GM23338 (cell line): ENCODE measurements at regions not wholly inside any gene's neighbourhood (a gene's known extent, or its start where the extent isn't known, plus 50 kb on each side); places are given as distances from the start of the nearest gene placed in this dataset.

Source experiments
- ATAC-seq: fragments of 200-7000 bp; cut with Tn5 transposase; 3 replicates; pipeline ENCODE4 v1.9.1; 2020
- DNase-seq: peaks from one replicate; pipeline ENCODE4 v3.0.0-alpha.2; 2015; ENCODE audit warnings: low spot score
- H2AFZ ChIP-seq: fragments of 200-600 bp; sonication (generic); 2 replicates; pipeline ENCODE4 v1.8.0; 2016; ENCODE audit warnings: antibody characterized with exemption, mild to moderate bottlenecking, moderate library complexity
- H3F3A ChIP-seq: fragments of 200-600 bp; sonication (generic); replicated peaks from 2 replicates; pipeline ENCODE4 v1.8.0; 2017; ENCODE audit warnings: antibody characterized with exemption, mixed run types, low read depth
- H3K27ac ChIP-seq: fragments of 200-600 bp; sonication (generic); 2 replicates; pipeline ENCODE4 v1.6.1; 2016; ENCODE audit warnings: low read depth
- H3K27me3 ChIP-seq: fragments of 200-600 bp; sonication (generic); 2 replicates; pipeline ENCODE4 v1.8.0; 2016; ENCODE audit warnings: mild to moderate bottlenecking, mixed run types, moderate library complexity; ENCODE audit not compliant: insufficient read depth
- H3K36me3 ChIP-seq: fragments of 200-600 bp; sonication (generic); 2 replicates; pipeline ENCODE4 v1.8.0; 2016; ENCODE audit warnings: mild to moderate bottlenecking; ENCODE audit not compliant: insufficient read depth
- H3K4me1 ChIP-seq: fragments of 200-600 bp; sonication (generic); 2 replicates; pipeline ENCODE4 v1.8.0; 2016; ENCODE audit warnings: mild to moderate bottlenecking, moderate library complexity; ENCODE audit not compliant: insufficient read depth
- H3K4me2 ChIP-seq: fragments of 200-600 bp; sonication (generic); 2 replicates; pipeline ENCODE4 v1.7.1; 2017; ENCODE audit warnings: mixed run types
- H3K4me3 ChIP-seq: fragments of 200-600 bp; sonication (generic); 2 replicates; pipeline ENCODE4 v1.6.1; 2016; ENCODE audit warnings: mixed run types
- H3K79me2 ChIP-seq: fragments of 200-600 bp; sonication (generic); replicated peaks from 2 replicates; pipeline ENCODE4 v1.8.0; 2017; ENCODE audit warnings: mild to moderate bottlenecking; ENCODE audit not compliant: insufficient read depth
- H3K9me2 ChIP-seq: fragments of 200-600 bp; sonication (generic); 2 replicates; pipeline ENCODE4 v1.8.0; 2017; ENCODE audit not compliant: insufficient read depth
- H4K20me1 ChIP-seq: fragments of 200-600 bp; sonication (generic); replicated peaks from 2 replicates; pipeline ENCODE4 v1.8.0; 2017; ENCODE audit warnings: mild to moderate bottlenecking; ENCODE audit not compliant: insufficient read depth
- H3K27ac Mint-ChIP-seq: 2 replicates; pipeline ENCODE4 v1.8.0; 2020; ENCODE audit warnings: inconsistent platforms, mild to moderate bottlenecking, moderate library complexity, mixed read lengths
- H3K27me3 Mint-ChIP-seq: 3 replicates; pipeline ENCODE4 v1.8.0; 2022; ENCODE audit warnings: low read depth, mild to moderate bottlenecking, moderate library complexity, mixed read lengths, inconsistent platforms; ENCODE audit not compliant: insufficient read depth, poor library complexity
- H3K36me3 Mint-ChIP-seq: 3 replicates; pipeline ENCODE4 v1.8.0; 2021; ENCODE audit warnings: low read depth, mild to moderate bottlenecking, inconsistent platforms, moderate library complexity, mixed read lengths
- H3K4me1 Mint-ChIP-seq: 3 replicates; pipeline ENCODE4 v1.8.0; 2020; ENCODE audit warnings: mild to moderate bottlenecking, inconsistent platforms, mixed read lengths
- H3K4me3 Mint-ChIP-seq: 3 replicates; pipeline ENCODE4 v1.8.0; 2021; ENCODE audit warnings: moderate library complexity, mild to moderate bottlenecking, inconsistent platforms, mixed read lengths
- H3K9me3 Mint-ChIP-seq: 3 replicates; pipeline ENCODE4 v1.8.0; 2020; ENCODE audit warnings: moderate library complexity, mild to moderate bottlenecking, inconsistent platforms, mixed read lengths
- CREB1 ChIP-seq: fragments of 250-450 bp; sonication (Bioruptor Pico); IDR thresholded peaks from 2 replicates; pipeline ENCODE4 v1.5.0; 2020; ENCODE audit warnings: low read depth, mild to moderate bottlenecking, moderate library complexity
- ETS1 ChIP-seq: IDR thresholded peaks from 2 replicates; pipeline ENCODE4 v1.6.1; 2016; ENCODE audit warnings: antibody characterized with exemption
- EZH2 ChIP-seq: fragments of 200-600 bp; sonication (generic); IDR thresholded peaks from one replicate; pipeline ENCODE4 v1.8.0; 2017; ENCODE audit warnings: antibody characterized with exemption, mild to moderate bottlenecking, low read depth; ENCODE audit not compliant: unreplicated experiment
- EZH2phosphoT487 ChIP-seq: fragments of 200-600 bp; sonication (generic); IDR thresholded peaks from one replicate; pipeline ENCODE4 v1.8.1; 2018; ENCODE audit warnings: antibody characterized with exemption; ENCODE audit not compliant: unreplicated experiment
- JUNB ChIP-seq: IDR thresholded peaks from one replicate; pipeline ENCODE4 v1.6.1; 2016; ENCODE audit warnings: antibody characterized with exemption; ENCODE audit not compliant: unreplicated experiment
- NANOG ChIP-seq: IDR thresholded peaks from 2 replicates; pipeline ENCODE4 v1.6.1; 2016; ENCODE audit warnings: antibody characterized with exemption, borderline replicate concordance
- POLR2AphosphoS5 ChIP-seq: IDR thresholded peaks from 2 replicates; pipeline ENCODE4 v1.6.1; 2016; ENCODE audit warnings: antibody characterized with exemption, low read depth
- STAT1 ChIP-seq: IDR thresholded peaks from one replicate; pipeline ENCODE4 v1.6.1; 2016; ENCODE audit warnings: antibody characterized with exemption; ENCODE audit not compliant: unreplicated experiment
- ZNF331 ChIP-seq: fragments of 250-450 bp; sonication (Bioruptor Pico); IDR thresholded peaks from 2 replicates; pipeline ENCODE4 v1.5.0; 2020; ENCODE audit warnings: low read depth, mild to moderate bottlenecking, moderate library complexity
- TF ChIP-seq, protein P1 (sequence below), 2 experiments: fragments of 200-600 bp in 1 of 2; sonication (generic) in 1 of 2; conservative IDR thresholded peaks; 2 replicates each; pipeline versions ENCODE4 v1.5.1 to v1.6.1; 2016 to 2017; ENCODE audit warnings: antibody characterized with exemption in 2 of 2, low read depth in 2 of 2, mild to moderate bottlenecking in 2 of 2, moderate library complexity in 1 of 2
- TF ChIP-seq, protein P2 (sequence below): IDR thresholded peaks from one replicate; pipeline ENCODE4 v1.6.1; 2018; ENCODE audit warnings: antibody characterized with exemption; ENCODE audit not compliant: unreplicated experiment

DNA sequence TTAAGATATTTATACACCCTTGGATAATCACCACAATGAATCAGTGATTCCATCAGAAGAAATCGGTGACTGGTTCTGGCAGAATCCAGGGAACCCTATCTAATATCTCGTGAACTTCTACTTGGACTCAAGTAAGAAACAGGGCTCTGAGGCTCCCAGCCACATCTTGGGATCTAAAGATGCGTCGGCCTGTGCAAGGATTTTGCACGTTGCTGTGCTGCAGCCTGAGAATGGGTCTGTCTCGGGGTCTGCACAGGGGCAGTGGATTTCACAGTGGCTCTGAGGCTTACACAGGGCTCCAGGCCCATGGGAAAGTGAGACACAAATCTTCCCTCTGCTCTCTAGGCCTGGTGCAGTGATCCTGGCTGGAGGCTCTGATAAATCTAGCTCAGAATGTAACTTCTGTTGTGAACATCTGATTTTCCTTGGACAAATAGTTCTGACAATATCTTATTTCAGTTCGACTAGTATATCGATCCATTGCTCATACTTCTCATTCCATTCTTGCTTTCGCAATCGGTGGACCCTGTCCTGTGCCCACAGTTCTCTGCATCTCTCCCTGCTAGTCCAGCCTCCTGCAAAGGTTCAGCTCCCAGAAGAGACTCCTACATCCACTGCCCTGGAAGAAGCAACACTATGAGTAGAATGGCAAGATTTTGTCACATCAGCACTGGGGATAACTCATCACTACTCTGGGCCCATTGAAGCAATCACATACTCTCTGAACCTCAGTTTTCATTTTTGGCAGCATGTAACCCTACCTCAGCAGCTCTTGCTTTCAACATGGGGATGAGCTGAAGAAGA lies 105.5 kb upstream of the TOP3B start:
- no peak for DNase-seq
- Mint-ChIP-seq H3K27ac (no peak overlapping the region), H3K36me3 (no peaks in the 10 kb centered on the region), H3K9me3 (no peaks in the 10 kb centered on the region), H3K4me1 (no peaks in the 10 kb centered on the region), H3K4me3 (no peak overlapping the region), H3K27me3 (peaks cover 97% of the 10 kb centered on the region)
- Histone ChIP-seq H2AFZ (no peak overlapping the region), H3F3A (no peaks in the 10 kb centered on the region), H4K20me1 (peaks cover 3% of the 10 kb centered on the region; the same call in 1 of the 2 replicates), H3K36me3 (no peaks in the 10 kb centered on the region), H3K27ac (no peak overlapping the region), H3K9me2 (no peaks in the 10 kb centered on the region), H3K27me3 (peaks cover 100% of the 10 kb centered on the region), H3K4me2 (no peak overlapping the region), H3K4me1 (no peaks in the 10 kb centered on the region), H3K79me2 (no peaks in the 10 kb centered on the region), H3K4me3 (no peak overlapping the region)
- TF ChIP-seq EZH2 (peak; percentile 36), EZH2phosphoT487 (no peak)
- ATAC-seq: no peak

DNA sequence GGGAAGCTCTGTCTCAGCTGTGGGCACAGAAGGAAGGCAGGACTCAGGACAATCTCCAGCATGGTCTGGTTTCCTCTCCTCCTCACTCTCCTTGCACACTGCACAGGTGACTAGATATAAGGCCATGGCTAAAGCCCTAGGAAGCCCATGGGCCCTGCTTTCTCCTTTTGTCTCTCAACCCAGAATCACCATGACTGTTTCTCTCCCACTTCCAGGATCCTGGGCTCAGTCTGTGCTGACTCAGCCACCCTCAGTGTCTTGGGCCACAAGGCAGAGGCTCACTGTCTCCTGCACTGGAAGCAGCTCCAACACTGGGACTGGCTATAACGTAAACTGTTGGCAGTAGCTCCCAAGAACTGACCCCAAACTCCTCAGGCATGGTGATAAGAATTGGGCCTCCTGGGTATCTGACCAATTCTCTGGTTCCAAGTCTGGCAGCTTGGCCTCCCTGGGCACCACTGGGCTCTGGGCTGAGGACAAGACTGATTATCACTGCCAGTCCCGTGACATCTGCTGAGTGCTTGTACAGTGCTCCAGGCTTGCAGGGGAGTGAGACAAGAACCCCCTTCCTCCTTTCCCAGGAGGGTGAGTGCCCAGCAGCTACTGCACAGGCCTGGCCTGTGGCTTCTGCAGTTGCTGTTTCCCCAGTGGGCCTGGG lies 104.0 kb upstream of the TOP3B start:
- peaks cover 3% of the 10 kb centered on the region; the same call in 1 of the 2 replicates for H4K20me1 ChIP-seq
- H3K36me3 ChIP-seq: no peaks in the 10 kb centered on the region
- no peak overlapping the region for H3K27ac ChIP-seq
- no peak for DNase-seq
- H3K4me1 ChIP-seq: no peaks in the 10 kb centered on the region
- H3K27ac Mint-ChIP-seq: no peak overlapping the region
- no peak overlapping the region for H3K4me3 ChIP-seq
- no peak for ATAC-seq
- H3K4me1 Mint-ChIP-seq: no peaks in the 10 kb centered on the region
- H3K27me3 ChIP-seq: peaks cover 100% of the 10 kb centered on the region
- H3K9me3 Mint-ChIP-seq: no peaks in the 10 kb centered on the region
- no peak overlapping the region for H3K4me3 Mint-ChIP-seq
- H3K4me2 ChIP-seq: no peak overlapping the region
- no peaks in the 10 kb centered on the region for H3F3A ChIP-seq
- peaks cover 98% of the 10 kb centered on the region for H3K27me3 Mint-ChIP-seq
- no peaks in the 10 kb centered on the region for H3K36me3 Mint-ChIP-seq
- H2AFZ ChIP-seq: no peak overlapping the region
- H3K79me2 ChIP-seq: no peaks in the 10 kb centered on the region
- no peaks in the 10 kb centered on the region for H3K9me2 ChIP-seq
- TF ChIP-seq, protein P1, sequence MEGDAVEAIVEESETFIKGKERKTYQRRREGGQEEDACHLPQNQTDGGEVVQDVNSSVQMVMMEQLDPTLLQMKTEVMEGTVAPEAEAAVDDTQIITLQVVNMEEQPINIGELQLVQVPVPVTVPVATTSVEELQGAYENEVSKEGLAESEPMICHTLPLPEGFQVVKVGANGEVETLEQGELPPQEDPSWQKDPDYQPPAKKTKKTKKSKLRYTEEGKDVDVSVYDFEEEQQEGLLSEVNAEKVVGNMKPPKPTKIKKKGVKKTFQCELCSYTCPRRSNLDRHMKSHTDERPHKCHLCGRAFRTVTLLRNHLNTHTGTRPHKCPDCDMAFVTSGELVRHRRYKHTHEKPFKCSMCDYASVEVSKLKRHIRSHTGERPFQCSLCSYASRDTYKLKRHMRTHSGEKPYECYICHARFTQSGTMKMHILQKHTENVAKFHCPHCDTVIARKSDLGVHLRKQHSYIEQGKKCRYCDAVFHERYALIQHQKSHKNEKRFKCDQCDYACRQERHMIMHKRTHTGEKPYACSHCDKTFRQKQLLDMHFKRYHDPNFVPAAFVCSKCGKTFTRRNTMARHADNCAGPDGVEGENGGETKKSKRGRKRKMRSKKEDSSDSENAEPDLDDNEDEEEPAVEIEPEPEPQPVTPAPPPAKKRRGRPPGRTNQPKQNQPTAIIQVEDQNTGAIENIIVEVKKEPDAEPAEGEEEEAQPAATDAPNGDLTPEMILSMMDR (conservative IDR thresholded peaks at IDR 0.05; ENCODE audit: low read depth in 2 of 2): no peak
- TF ChIP-seq ZNF331 (CRISPR knock-in tag): no peak
- no peak for TF ChIP-seq ETS1
- TF ChIP-seq JUNB: no peak
- no peak for TF ChIP-seq NANOG
- no peak for TF ChIP-seq POLR2AphosphoS5
- TF ChIP-seq, protein P2, sequence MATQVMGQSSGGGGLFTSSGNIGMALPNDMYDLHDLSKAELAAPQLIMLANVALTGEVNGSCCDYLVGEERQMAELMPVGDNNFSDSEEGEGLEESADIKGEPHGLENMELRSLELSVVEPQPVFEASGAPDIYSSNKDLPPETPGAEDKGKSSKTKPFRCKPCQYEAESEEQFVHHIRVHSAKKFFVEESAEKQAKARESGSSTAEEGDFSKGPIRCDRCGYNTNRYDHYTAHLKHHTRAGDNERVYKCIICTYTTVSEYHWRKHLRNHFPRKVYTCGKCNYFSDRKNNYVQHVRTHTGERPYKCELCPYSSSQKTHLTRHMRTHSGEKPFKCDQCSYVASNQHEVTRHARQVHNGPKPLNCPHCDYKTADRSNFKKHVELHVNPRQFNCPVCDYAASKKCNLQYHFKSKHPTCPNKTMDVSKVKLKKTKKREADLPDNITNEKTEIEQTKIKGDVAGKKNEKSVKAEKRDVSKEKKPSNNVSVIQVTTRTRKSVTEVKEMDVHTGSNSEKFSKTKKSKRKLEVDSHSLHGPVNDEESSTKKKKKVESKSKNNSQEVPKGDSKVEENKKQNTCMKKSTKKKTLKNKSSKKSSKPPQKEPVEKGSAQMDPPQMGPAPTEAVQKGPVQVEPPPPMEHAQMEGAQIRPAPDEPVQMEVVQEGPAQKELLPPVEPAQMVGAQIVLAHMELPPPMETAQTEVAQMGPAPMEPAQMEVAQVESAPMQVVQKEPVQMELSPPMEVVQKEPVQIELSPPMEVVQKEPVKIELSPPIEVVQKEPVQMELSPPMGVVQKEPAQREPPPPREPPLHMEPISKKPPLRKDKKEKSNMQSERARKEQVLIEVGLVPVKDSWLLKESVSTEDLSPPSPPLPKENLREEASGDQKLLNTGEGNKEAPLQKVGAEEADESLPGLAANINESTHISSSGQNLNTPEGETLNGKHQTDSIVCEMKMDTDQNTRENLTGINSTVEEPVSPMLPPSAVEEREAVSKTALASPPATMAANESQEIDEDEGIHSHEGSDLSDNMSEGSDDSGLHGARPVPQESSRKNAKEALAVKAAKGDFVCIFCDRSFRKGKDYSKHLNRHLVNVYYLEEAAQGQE: no peak
- no peak for TF ChIP-seq EZH2phosphoT487
- TF ChIP-seq STAT1: no peak
- no peak for TF ChIP-seq CREB1 (CRISPR knock-in tag)
- no peak for TF ChIP-seq EZH2
